HG03064 (cell line): ENCODE measurements at regions not wholly inside any gene's neighbourhood (a gene's known extent, or its start where the extent isn't known, plus 50 kb on each side); places are given as distances from the start of the nearest gene placed in this dataset.

Experiments
- ATAC-seq: cut with Tn5 transposase; IDR thresholded peaks from one replicate; pipeline ENCODE4 v1.9.1; 2021; ENCODE audit warnings: low read depth; ENCODE audit not compliant: unreplicated experiment

DNA sequence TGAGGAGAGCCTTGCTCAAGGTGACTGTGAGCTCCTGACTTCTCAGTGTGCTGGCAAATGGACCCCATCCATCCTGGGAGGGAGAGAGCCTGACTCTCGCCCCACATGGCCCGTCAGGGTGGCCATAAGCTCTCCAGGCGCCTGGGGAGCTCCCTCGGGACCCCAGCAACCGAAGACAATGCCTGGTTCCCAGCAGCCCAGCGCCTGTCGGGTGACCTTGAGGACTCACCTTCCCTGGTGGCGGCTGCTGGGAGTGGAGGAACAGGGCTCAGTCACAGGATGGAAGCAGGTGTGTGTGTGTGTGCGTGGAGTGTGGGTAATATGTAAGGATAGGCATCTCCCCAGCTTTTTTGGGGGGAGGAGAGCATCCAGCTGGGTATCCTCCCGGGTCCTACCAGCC is 190.3 kb downstream of the MELK start:
- no peak for ATAC-seq

GRCh38 chr9:36763778-36764177 is 191.1 kb downstream of the MELK start:
- ATAC-seq: no peak

DNA sequence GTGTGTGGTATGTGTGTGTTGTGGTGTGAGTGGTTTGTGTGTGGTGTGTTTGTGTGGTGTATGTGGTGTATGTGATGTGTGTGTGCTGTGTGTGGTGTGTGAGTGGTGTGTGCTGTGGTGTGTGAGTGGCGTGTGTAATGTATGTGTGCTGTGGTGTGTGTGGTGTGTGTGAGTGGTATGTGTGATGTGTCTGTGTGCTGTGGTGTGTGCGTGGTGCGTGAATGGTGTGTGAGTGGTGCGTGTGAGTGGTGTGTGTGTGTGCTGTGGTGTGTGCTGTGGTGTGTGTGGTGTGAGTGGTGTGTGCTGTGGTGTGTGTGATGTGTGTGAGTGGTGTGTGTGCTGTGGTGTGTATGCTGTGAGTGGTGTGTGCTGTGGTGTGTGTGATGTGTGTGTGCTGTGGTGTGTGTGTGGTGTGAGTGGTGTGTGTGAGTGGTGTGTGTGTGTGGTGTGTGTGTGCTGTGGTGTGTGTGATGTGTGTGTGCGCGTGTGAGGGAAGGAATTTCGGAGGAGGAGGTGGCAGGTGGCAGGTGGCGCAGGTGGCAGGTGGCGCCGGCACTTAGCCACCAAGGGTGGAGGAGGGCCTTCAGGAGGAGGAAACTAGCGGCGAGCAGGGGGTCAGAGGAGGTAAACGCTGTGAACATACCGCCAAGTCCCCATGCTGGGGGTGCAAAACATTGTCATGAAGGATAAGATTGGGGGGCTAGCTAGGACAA is 191.8 kb downstream of the MELK start:
- ATAC-seq: no peak

DNA sequence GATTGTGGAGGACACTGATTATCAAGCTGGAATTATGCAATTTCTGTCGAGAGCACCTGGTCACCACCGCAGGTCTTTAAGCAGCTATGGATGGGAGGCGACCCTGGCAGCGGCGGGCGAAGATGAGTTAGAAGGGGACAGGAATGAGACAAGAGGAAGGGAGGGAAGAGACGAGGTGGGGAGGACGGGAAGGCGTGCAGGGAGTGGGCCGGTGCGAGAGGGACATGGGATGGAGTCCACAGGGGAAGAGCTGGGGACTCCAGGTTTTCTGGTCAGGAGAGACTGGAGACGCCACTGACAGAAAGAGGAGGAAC is 192.3 kb downstream of the MELK start:
- no peak for ATAC-seq

- peak; percentile 97 for ATAC-seq
Observed at GRCh38 chr9:36765468-36766341, 193.0 kb downstream of the MELK start.

DNA sequence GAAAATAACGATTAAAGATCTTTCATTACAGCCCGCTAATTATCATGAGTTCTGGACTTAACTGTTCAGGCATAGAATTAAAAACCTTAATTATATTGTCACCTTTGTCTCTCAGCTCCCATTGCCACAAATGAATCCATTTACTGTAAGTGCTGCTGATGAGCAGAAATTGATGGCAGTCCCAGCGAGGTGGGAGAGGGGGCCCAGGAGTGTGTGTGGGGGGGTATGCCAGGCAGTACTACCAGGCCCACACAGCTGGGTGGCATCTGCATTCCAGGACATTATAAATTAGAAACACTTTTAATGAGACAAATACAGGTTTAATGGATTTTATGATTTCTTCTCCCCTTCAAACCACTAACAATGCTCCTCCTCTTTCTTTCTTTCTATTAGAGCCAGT is 196.0 kb downstream of the MELK start:
- no peak for ATAC-seq

- no peak for ATAC-seq
Observed at GRCh38 chr9:36770025-36770424, 197.3 kb downstream of the MELK start.

DNA sequence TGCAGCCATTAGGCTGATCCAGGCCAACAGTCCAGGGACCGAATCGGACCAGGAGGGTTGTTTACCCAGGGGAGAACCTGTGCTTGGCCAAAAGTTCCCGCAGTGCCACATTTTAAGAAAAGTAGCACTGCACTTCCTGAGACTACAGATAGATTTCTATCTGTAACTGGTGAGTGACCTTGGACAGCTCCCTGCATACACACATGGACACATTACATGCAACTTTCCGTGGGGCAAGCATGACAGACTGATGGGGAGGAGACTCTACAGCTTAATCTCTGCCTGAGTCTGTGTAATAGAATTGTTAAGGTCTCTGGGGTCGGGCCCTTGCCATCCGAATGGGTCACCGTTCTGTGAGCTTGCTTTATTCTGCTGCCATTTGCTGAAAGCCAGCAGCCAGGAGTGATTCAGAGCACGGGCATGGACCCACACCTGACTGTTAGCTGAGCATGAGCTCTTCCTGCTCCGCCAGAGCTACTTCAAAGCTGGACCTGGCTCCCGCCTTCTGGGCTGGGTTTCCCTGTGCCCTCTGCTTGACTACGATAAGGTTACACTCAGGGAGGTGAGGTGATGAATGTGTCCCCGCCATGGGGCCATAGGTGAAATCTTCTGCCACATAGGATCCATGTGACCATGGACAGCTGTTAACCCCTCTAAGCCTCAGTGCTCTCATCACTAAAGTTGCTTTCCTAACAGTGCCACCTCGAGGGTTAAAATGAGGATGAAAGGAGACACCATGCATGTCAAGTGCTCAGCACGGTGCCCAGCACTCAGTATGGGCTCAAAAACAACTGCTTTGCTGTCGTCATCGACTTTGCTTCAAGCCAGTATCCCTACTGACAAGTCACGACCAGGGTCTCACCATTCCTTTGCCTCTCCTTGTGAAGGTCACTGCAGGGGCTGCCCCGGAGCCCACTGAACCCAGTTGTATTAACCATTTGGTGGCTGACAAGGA is 200.0 kb downstream of the MELK start:
- ATAC-seq: no peak

GRCh38 chr9:36778682-36779081 is 206.0 kb downstream of the MELK start:
- no peak for ATAC-seq

GRCh38 chr9:36779582-36779981 is 206.9 kb downstream of the MELK start:
- no peak for ATAC-seq

GRCh38 chr9:36780186-36780585 is 207.5 kb downstream of the MELK start:
- ATAC-seq: no peak

- no peak for ATAC-seq
Observed at GRCh38 chr9:36781533-36781932, 208.8 kb downstream of the MELK start.
